GM12864 (cell line): ENCODE measurements at regions not wholly inside any gene's neighbourhood (a gene's known extent, or its start where the extent isn't known, plus 50 kb on each side); places are given as distances from the start of the nearest gene placed in this dataset.
"Not testable (repeated sequence)": the region's sequence is repeated elsewhere in the genome, so short reads cannot be mapped to it uniquely, and the experiment has no call there.

ENCODE experiments used
- DNase-seq: peaks from one replicate; pipeline ENCODE4 v3.0.0-alpha.2; 2011; ENCODE audit warnings: low read depth
- H3K4me3 ChIP-seq: 2 replicates; pipeline ENCODE4 v1.5.1; 2011; ENCODE audit warnings: mild to moderate bottlenecking, low read depth, low read length, control low read depth
- TF ChIP-seq, protein P1 (sequence below): IDR thresholded peaks from 2 replicates; pipeline ENCODE4 v1.5.1; 2011; ENCODE audit warnings: low read depth, mild to moderate bottlenecking, moderate library complexity, low read length, control low read depth, inconsistent platforms; ENCODE audit errors: missing control alignments

DNA sequence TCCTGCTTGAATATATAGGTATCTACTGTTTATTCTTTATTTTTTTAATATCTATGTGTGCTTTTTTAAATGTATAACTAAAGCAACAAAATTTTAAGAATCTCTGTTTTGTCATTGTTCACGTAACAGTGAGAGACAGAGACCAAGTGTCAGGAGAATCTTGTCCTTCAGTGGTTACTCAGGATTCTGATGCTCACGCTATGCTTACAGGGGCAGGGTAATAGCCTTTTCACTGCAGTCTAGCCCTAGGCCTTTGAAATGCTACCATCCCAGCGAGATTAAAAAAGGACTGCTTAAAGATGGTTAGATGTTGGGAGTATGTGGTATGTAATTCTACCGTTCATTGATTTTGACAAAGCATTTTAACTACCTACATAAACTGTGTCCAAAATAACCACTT lies 71.6 kb upstream of the EGFR start:
- no peak overlapping the region for H3K4me3 ChIP-seq
- no peak for DNase-seq
- TF ChIP-seq, protein P1, sequence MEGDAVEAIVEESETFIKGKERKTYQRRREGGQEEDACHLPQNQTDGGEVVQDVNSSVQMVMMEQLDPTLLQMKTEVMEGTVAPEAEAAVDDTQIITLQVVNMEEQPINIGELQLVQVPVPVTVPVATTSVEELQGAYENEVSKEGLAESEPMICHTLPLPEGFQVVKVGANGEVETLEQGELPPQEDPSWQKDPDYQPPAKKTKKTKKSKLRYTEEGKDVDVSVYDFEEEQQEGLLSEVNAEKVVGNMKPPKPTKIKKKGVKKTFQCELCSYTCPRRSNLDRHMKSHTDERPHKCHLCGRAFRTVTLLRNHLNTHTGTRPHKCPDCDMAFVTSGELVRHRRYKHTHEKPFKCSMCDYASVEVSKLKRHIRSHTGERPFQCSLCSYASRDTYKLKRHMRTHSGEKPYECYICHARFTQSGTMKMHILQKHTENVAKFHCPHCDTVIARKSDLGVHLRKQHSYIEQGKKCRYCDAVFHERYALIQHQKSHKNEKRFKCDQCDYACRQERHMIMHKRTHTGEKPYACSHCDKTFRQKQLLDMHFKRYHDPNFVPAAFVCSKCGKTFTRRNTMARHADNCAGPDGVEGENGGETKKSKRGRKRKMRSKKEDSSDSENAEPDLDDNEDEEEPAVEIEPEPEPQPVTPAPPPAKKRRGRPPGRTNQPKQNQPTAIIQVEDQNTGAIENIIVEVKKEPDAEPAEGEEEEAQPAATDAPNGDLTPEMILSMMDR = no peak

DNA sequence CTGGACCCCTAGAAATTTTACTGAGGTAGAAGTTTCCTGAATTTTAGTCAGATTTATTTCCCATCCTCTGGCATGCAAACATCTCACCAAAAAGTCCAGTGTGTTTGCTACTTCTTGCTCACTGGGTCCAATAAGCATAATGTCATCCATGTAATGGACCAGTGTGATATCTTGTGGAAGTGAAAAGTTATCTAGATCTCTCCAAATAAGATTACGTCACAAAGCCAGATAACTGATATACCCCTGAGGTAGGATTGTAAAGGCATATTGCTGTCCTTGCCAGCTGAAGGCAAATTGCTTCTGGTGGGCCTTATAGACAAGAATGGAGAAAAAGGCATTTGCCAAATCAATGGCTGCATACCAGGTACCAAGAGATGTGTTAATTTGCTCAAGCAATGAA lies 69.3 kb upstream of the EGFR start:
- not testable (repeated sequence) for DNase-seq, H3K4me3 ChIP-seq

DNA sequence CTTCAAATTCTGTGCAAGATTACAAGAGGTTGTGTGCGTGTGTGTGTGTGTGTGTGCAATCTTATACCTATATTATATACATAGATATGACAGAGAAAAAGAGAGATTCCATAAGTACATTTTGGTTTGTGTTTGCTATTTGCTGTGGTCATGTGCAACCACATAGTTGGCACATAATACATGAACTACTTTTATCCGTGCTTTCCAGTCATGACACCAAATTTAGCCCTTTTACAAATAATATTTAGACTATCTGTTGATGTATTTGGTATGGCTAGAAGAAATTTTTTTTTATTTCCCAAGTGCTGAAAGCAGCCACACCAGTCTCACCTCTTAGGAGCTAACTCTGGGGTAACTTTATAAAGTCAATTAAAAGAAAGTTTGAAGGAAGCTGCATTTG lies 63.5 kb upstream of the EGFR start:
- DNase-seq = no peak
- TF ChIP-seq, protein P1 = no peak
- H3K4me3 ChIP-seq = no peak overlapping the region

DNA sequence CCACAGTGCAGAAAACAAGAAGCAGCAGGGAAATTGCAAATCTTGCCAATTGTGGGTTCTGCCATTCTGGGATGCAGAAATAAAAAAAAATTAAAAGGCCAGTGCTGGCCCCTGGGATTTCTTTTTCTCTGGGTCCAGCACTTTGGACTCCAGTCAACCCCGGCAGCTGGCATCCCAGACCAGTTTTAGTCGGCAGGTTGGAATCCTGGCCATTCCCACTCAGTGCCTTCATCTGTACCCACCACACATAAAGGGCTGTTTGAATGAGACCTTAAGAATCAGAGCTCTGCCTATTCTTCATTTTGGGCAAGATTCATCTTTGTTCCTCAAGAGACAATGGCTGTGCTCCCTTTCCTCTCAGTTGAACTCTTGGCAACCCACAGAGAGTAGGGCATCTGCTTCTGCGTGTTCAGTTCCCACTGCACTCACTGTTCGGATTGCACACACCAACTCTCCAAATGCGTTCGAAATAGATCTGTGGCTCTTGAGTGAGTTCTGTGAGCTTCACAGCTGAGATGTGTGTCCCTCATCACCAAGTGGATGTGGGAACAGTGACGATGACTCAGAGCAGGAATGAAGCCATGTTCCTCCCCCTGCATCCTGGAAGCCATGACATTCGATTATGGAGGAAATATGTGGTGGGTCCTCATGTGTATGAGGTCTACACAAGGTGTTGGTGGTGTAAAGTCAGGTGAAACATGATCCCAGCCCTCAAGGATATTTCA lies 63.0 kb upstream of the EGFR start:
- no peak for DNase-seq
- TF ChIP-seq, protein P1 = no peak
- H3K4me3 ChIP-seq = no peak overlapping the region

DNA sequence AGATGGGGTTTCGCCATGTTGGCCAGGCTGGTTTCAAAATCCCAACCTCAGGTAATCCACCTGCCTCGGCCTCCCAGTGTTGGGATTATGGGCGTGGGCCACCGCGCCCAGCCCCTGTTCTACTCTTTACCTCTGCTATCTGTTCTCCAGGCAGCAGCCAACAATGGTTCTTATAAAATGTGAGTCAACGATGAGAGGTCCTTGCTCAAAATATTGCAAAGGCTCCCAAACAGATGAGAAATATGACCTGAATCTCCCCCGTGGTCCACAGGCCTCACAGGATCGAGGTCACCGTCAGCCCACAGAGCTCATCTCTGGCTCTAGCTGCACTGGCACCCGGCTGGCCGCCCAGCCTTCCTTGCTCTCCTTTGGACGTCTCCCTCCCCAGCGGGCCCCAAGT lies 62.0 kb upstream of the EGFR start:
- H3K4me3 ChIP-seq = no peak overlapping the region
- DNase-seq = no peak
- TF ChIP-seq, protein P1 = no peak

DNA sequence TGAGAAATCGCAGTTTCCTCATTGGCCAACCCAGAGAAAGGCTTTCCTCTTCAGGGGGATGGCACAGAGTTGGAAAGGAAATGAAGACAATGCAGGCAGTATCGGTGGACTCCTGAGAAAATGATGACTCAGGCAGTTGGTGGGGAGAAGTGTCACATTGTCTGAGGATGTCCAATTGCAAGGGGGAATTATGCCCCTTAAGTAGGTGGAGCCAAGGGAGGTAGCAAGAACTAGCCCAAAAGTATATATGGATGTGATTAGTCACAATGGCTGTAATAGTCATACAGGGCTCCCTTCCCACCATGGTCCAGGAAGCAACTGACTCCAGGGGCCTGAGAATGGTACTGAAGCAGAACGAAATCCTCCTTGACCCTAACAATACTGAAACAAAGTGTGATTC lies 58.3 kb upstream of the EGFR start:
- DNase-seq = no peak
- TF ChIP-seq, protein P1 = no peak
- no peak overlapping the region for H3K4me3 ChIP-seq

DNA sequence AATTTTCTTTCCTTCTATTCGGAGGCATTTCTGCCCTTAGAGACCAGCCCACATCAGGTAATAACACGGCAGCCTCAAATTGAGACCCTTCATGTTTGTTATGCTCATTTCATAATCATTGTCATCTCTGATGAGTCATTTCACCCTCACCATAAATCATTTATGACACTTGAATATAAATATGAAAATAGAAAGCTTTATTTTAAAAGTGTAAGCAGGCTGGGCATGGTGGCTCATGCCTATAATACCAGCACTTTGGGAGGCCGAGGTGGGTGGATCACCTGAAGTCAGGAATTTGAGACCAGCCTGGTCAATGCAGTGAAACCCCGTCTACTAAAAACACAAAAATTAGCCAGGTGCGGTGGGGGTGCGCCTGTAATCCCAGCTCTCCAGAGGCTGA lies 57.4 kb upstream of the EGFR start:
- TF ChIP-seq, protein P1 = no peak
- no peak for DNase-seq
- no peak overlapping the region for H3K4me3 ChIP-seq
